HG03103 (cell line): ENCODE measurements at regions not wholly inside any gene's neighbourhood (a gene's known extent, or its start where the extent isn't known, plus 50 kb on each side); places are given as distances from the start of the nearest gene placed in this dataset.
"Not testable (repeated sequence)": the region's sequence is repeated elsewhere in the genome, so short reads cannot be mapped to it uniquely, and the experiment has no call there.

Experiments used
- ATAC-seq: cut with Tn5 transposase; IDR thresholded peaks from one replicate; pipeline ENCODE4 v1.9.1; 2021; ENCODE audit warnings: low read depth; ENCODE audit not compliant: unreplicated experiment

GRCh38 chr21:5975719-5976118, 4545.7 kb upstream of the TPTE start:
- not testable (repeated sequence) for ATAC-seq

- ATAC-seq, result not testable (repeated sequence)
Measured at GRCh38 chr21:5997586-5997985, 4523.8 kb upstream of the TPTE start.

GRCh38 chr21:6015422-6016057, 4505.8 kb upstream of the TPTE start:
- ATAC-seq, result not testable (repeated sequence)

GRCh38 chr21:6020460-6020859, 4500.9 kb upstream of the TPTE start:
- not testable (repeated sequence) for ATAC-seq

- not testable (repeated sequence) for ATAC-seq
Measured at GRCh38 chr21:6020953-6021716, 4500.2 kb upstream of the TPTE start.

GRCh38 chr21:6021717-6022270, 4499.6 kb upstream of the TPTE start:
- ATAC-seq, result not testable (repeated sequence)

- ATAC-seq, result not testable (repeated sequence)
Measured at GRCh38 chr21:6023331-6023730, 4498.1 kb upstream of the TPTE start.

GRCh38 chr21:6025139-6025538, 4496.2 kb upstream of the TPTE start:
- ATAC-seq, result not testable (repeated sequence)

- not testable (repeated sequence) for ATAC-seq
Measured at GRCh38 chr21:6027497-6027896, 4493.9 kb upstream of the TPTE start.

GRCh38 chr21:6034124-6034678, 4487.2 kb upstream of the TPTE start:
- ATAC-seq, result not testable (repeated sequence)

- not testable (repeated sequence) for ATAC-seq
Measured at GRCh38 chr21:6034820-6035473, 4486.4 kb upstream of the TPTE start.

- not testable (repeated sequence) for ATAC-seq
Measured at GRCh38 chr21:6035474-6036155, 4485.8 kb upstream of the TPTE start.

- not testable (repeated sequence) for ATAC-seq
Measured at GRCh38 chr21:6039224-6039623, 4482.2 kb upstream of the TPTE start.

GRCh38 chr21:6040095-6040494, 4481.3 kb upstream of the TPTE start:
- not testable (repeated sequence) for ATAC-seq

GRCh38 chr21:6043430-6044275, 4477.7 kb upstream of the TPTE start:
- not testable (repeated sequence) for ATAC-seq

GRCh38 chr21:6044695-6045094, 4476.7 kb upstream of the TPTE start:
- not testable (repeated sequence) for ATAC-seq

- not testable (repeated sequence) for ATAC-seq
Measured at GRCh38 chr21:6049930-6050329, 4471.5 kb upstream of the TPTE start.

- not testable (repeated sequence) for ATAC-seq
Measured at GRCh38 chr21:6052109-6052508, 4469.3 kb upstream of the TPTE start.

GRCh38 chr21:6053145-6053544, 4468.2 kb upstream of the TPTE start:
- ATAC-seq, result not testable (repeated sequence)
